ENCODE measurements at regions not wholly inside any gene's neighbourhood (a gene's known extent, or its start where the extent isn't known, plus 50 kb on each side); places are given as distances from the start of the nearest gene placed in this dataset.

DNA sequence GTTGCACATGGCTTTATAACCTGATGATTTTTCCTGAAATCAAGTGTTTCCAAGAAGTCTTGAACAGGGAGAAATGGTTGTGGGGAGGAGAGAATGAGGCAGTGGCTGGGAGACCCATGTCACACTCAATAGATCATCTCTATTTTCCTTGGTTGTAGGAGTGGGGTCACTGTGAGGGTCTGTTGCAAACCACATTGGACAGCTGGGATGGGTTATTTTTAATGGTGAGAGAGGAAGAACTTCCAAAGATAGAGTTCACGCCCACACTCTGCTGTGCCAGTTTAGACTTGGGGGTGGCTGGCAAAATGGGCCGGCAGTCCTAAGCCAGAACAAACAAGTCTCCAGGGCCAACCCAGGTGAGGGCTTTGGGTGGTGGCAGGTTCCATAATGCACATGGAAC is 196.2 kb upstream of the ADRA1D start:
- TF ChIP-seq CTCF (IDR thresholded peaks at IDR 0.05) (no peak), POLR2A (IDR thresholded peaks at IDR 0.05) (no peak)
